ENCODE measurements at regions not wholly inside any gene's neighbourhood (a gene's known extent, or its start where the extent isn't known, plus 50 kb on each side); places are given as distances from the start of the nearest gene placed in this dataset.
"Not testable (repeated sequence)": the region's sequence is repeated elsewhere in the genome, so short reads cannot be mapped to it uniquely, and the experiment has no call there.

GRCh38 chr1:38725321-38725961 is 134.1 kb downstream of the RRAGC start:
- H4K20me1 ChIP-seq (ENCODE audit: insufficient read depth); BruUV-seq (replicated peaks); RAD21 ChIA-PET (ENCODE audit: low non-redundant PET in 1 of 2, low total read pairs in 2 of 2, uncharacterized antibody in 2 of 2, unreplicated experiment in 2 of 2); H3K36me3 ChIP-seq (ENCODE audit: control insufficient read depth in 1 of 2, insufficient read depth in 2 of 2, low read length in 2 of 2); H3K4me3 ChIP-seq (replicated peaks in 1 of 2; ENCODE audit: low read depth in 1 of 2, low read length in 2 of 2); intact Hi-C loops (cut with micrococcal nuclease); ATAC-seq; H3K27ac ChIP-seq (ENCODE audit: low read depth, low read length); H3K9me3 ChIP-seq (ENCODE audit: control insufficient read depth in 1 of 2, insufficient read depth in 1 of 2, low read depth in 1 of 2, low read length in 2 of 2); H3K9me2 ChIP-seq (ENCODE audit: insufficient read depth); H3K79me2 ChIP-seq (ENCODE audit: insufficient read depth, low read length); DNase-seq (ENCODE audit: low read depth, low spot score); POLR2A ChIA-PET; H2AFZ ChIP-seq (ENCODE audit: low read depth, low read length, poor library complexity, severe bottlenecking); H3K9ac ChIP-seq (ENCODE audit: low read length); H3K4me2 ChIP-seq (ENCODE audit: low read length); CTCF ChIA-PET; H3K4me1 ChIP-seq (ENCODE audit: control insufficient read depth in 1 of 2, insufficient read depth in 2 of 2, low read length in 2 of 2): not testable (repeated sequence)
- peaks cover 24% of the 10 kb centered on the region for H3K27me3 ChIP-seq (ENCODE audit: insufficient read depth, low read length)

- Histone ChIP-seq H3K4me1 (ENCODE audit: control insufficient read depth in 1 of 2, insufficient read depth in 2 of 2, low read length in 2 of 2) (peaks cover 0 to 8% of the 10 kb centered on the region in 2 experiments; a peak in 1 of 4 replicates), H4K20me1 (ENCODE audit: insufficient read depth) (no peaks in the 10 kb centered on the region), H3K9me3 (ENCODE audit: control insufficient read depth in 1 of 2, insufficient read depth in 1 of 2, low read depth in 1 of 2, low read length in 2 of 2) (no peaks in the 10 kb centered on the region), H3K9me2 (ENCODE audit: insufficient read depth) (no peaks in the 10 kb centered on the region), H3K4me3 (replicated peaks in 1 of 2; ENCODE audit: low read depth in 1 of 2, low read length in 2 of 2) (no peak overlapping the region), H2AFZ (ENCODE audit: low read depth, low read length, poor library complexity, severe bottlenecking) (no peak overlapping the region), H3K9ac (ENCODE audit: low read length) (no peak overlapping the region), H3K4me2 (ENCODE audit: low read length) (no peak overlapping the region), H3K79me2 (ENCODE audit: insufficient read depth, low read length) (no peaks in the 10 kb centered on the region), H3K27ac (ENCODE audit: low read depth, low read length) (no peak overlapping the region), H3K27me3 (ENCODE audit: insufficient read depth, low read length) (peaks cover 31% of the 10 kb centered on the region), H3K36me3 (ENCODE audit: control insufficient read depth in 1 of 2, insufficient read depth in 2 of 2, low read length in 2 of 2) (no peaks in the 10 kb centered on the region)
- intact Hi-C loops (cut with micrococcal nuclease) = no loop called here
- BruUV-seq (replicated peaks) = no TSS peak
- ATAC-seq (no peak), DNase-seq (ENCODE audit: low read depth, low spot score) (no peak)
- ChIA-PET POLR2A (no interaction called here), CTCF (no interaction called here), RAD21 (ENCODE audit: low non-redundant PET in 1 of 2, low total read pairs in 2 of 2, uncharacterized antibody in 2 of 2, unreplicated experiment in 2 of 2) (no interaction called here)
- TF ChIP-seq EZH2 (IDR thresholded peaks at IDR 0.05) (no peak), YY1 (IDR thresholded peaks at IDR 0.05; ENCODE audit: extremely low read depth, insufficient replicate concordance, low read depth, low read length) (no peak), JUND (IDR thresholded peaks at IDR 0.05) (no peak), ELF1 (IDR thresholded peaks at IDR 0.05; ENCODE audit: borderline replicate concordance, low read depth) (no peak), POLR2AphosphoS5 (IDR thresholded peaks at IDR 0.05; ENCODE audit: low read depth, low read length) (no peak), ATF3 (IDR thresholded peaks at IDR 0.05) (no peak), CBX3 (IDR thresholded peaks at IDR 0.05; ENCODE audit: low read depth) (no peak), EGR1 (IDR thresholded peaks at IDR 0.05; ENCODE audit: low read depth) (no peak), EZH2phosphoT487 (IDR thresholded peaks at IDR 0.05; ENCODE audit: borderline replicate concordance) (no peak)
These were observed 135.1 kb downstream of the RRAGC start for GRCh38 chr1:38724160-38725131.
